Thymus (tissue), 11 donors: ENCODE measurements at regions not wholly inside any gene's neighbourhood (a gene's known extent, or its start where the extent isn't known, plus 50 kb on each side); places are given as distances from the start of the nearest gene placed in this dataset.

Experiments
- DNase-seq, 9 donors: peaks; one replicate each; pipeline ENCODE4 v3.0.0-alpha.2; 2013; ENCODE audit warnings: low spot score in 9 of 9, low read depth in 6 of 9, missing footprints in 1 of 9
- H3K27ac ChIP-seq, 2 donors: one replicate each; pipeline ENCODE4 v1.5.1; 2013; ENCODE audit warnings: control low read depth in 1 of 2, low read depth in 1 of 2, low read length in 1 of 2, mild to moderate bottlenecking in 1 of 2, moderate library complexity in 1 of 2
- H3K27me3 ChIP-seq, 2 donors: one replicate each; pipeline ENCODE4 v1.5.1; 2013; ENCODE audit warnings: low read length in 1 of 2; ENCODE audit not compliant: control insufficient read depth in 2 of 2, insufficient read depth in 1 of 2
- H3K36me3 ChIP-seq, 2 donors: one replicate each; pipeline ENCODE4 v1.5.1; 2013; ENCODE audit warnings: low read length in 1 of 2, mild to moderate bottlenecking in 1 of 2, moderate library complexity in 1 of 2; ENCODE audit not compliant: control insufficient read depth in 2 of 2, insufficient read depth in 2 of 2
- H3K4me1 ChIP-seq, 2 donors: one replicate each; pipeline ENCODE4 v1.5.1; 2013; ENCODE audit warnings: low read length in 2 of 2; ENCODE audit not compliant: control insufficient read depth in 2 of 2, insufficient read depth in 2 of 2
- H3K4me3 ChIP-seq, 2 donors: one replicate each; pipeline ENCODE4 v1.5.1; 2013; ENCODE audit warnings: low read length in 2 of 2, control low read depth in 1 of 2, mild to moderate bottlenecking in 1 of 2
- H3K9me3 ChIP-seq, 2 donors: one replicate each; pipeline ENCODE4 v1.5.1; 2013; ENCODE audit warnings: low read length in 1 of 2, mild to moderate bottlenecking in 1 of 2; ENCODE audit not compliant: control insufficient read depth in 2 of 2, insufficient read depth in 1 of 2
- WGBS: extraction: QIAGEN DNeasy Blood & Tissue Kit; methylation state at CpG from one replicate; pipeline ENCODE4 v1.1.7; 2013; 5-methylcytosine and 5-hydroxymethylcytosine counted together
- donor health status: healthy.

GRCh38 chr16:51697454-51697853 lies 546.4 kb upstream of the SALL1 start:
- H3K27ac ChIP-seq: no peak overlapping the region
- WGBS: 74% methylated on average over 2 of the region's 2 CpGs
- H3K4me3 ChIP-seq: no peak overlapping the region
- DNase-seq: no peak
- H3K27me3 ChIP-seq: no peaks in the 10 kb centered on the region
- H3K36me3 ChIP-seq: no peaks in the 10 kb centered on the region
- H3K4me1 ChIP-seq: no peaks in the 10 kb centered on the region
- no peaks in the 10 kb centered on the region for H3K9me3 ChIP-seq

- Histone ChIP-seq H3K27ac (no peak overlapping the region), H3K4me3 (no peak overlapping the region), H3K36me3 (no peaks in the 10 kb centered on the region), H3K27me3 (no peaks in the 10 kb centered on the region), H3K9me3 (no peaks in the 10 kb centered on the region), H3K4me1 (no peaks in the 10 kb centered on the region)
- WGBS: 66% methylated on average over 3 of the region's 3 CpGs
- no peak for DNase-seq
Observed at GRCh38 chr16:51696376-51696775, 545.3 kb upstream of the SALL1 start.

GRCh38 chr16:51691109-51691508 lies 540.0 kb upstream of the SALL1 start:
- no peaks in the 10 kb centered on the region for H3K36me3 ChIP-seq
- DNase-seq: no peak
- H3K9me3 ChIP-seq: no peaks in the 10 kb centered on the region
- H3K4me3 ChIP-seq: no peak overlapping the region
- H3K27ac ChIP-seq: no peak overlapping the region
- 95% methylated on average over 4 of the region's 4 CpGs for WGBS
- H3K4me1 ChIP-seq: no peaks in the 10 kb centered on the region
- no peaks in the 10 kb centered on the region for H3K27me3 ChIP-seq

- 92% methylated on average over 2 of the region's 2 CpGs for WGBS
- no peak for DNase-seq
- Histone ChIP-seq H3K9me3 (no peaks in the 10 kb centered on the region), H3K27ac (no peak overlapping the region), H3K27me3 (no peaks in the 10 kb centered on the region), H3K36me3 (no peaks in the 10 kb centered on the region), H3K4me3 (no peak overlapping the region), H3K4me1 (no peaks in the 10 kb centered on the region)
Observed at GRCh38 chr16:51685498-51685897, 534.4 kb upstream of the SALL1 start.

GRCh38 chr16:51683882-51684281 lies 532.8 kb upstream of the SALL1 start:
- Histone ChIP-seq H3K27ac (no peak overlapping the region), H3K4me3 (no peak overlapping the region), H3K27me3 (no peaks in the 10 kb centered on the region), H3K9me3 (no peaks in the 10 kb centered on the region), H3K36me3 (no peaks in the 10 kb centered on the region), H3K4me1 (no peaks in the 10 kb centered on the region)
- 38% methylated on average over 1 of the region's 1 CpG for WGBS
- no peak for DNase-seq

- H3K27me3 ChIP-seq: no peaks in the 10 kb centered on the region
- H3K4me3 ChIP-seq: no peak overlapping the region
- DNase-seq: no peak
- no peaks in the 10 kb centered on the region for H3K36me3 ChIP-seq
- H3K27ac ChIP-seq: no peak overlapping the region
- H3K4me1 ChIP-seq: no peaks in the 10 kb centered on the region
- WGBS: 52% methylated on average over 3 of the region's 3 CpGs
- no peaks in the 10 kb centered on the region for H3K9me3 ChIP-seq
Observed at GRCh38 chr16:51682905-51683304, 531.8 kb upstream of the SALL1 start.

GRCh38 chr16:51674615-51675014 lies 523.5 kb upstream of the SALL1 start:
- Histone ChIP-seq H3K4me1 (no peaks in the 10 kb centered on the region), H3K9me3 (peaks cover 0 to 1% of the 10 kb centered on the region in 2 donors), H3K27ac (no peak overlapping the region), H3K36me3 (no peaks in the 10 kb centered on the region), H3K27me3 (no peaks in the 10 kb centered on the region), H3K4me3 (no peak overlapping the region)
- no peak for DNase-seq
- 91% methylated on average over 4 of the region's 4 CpGs for WGBS

GRCh38 chr16:51670527-51670926 lies 519.5 kb upstream of the SALL1 start:
- H3K4me3 ChIP-seq: no peak overlapping the region
- H3K4me1 ChIP-seq: no peaks in the 10 kb centered on the region
- 93% methylated on average over 3 of the region's 3 CpGs for WGBS
- no peak for DNase-seq
- H3K27me3 ChIP-seq: no peaks in the 10 kb centered on the region
- no peaks in the 10 kb centered on the region for H3K36me3 ChIP-seq
- H3K27ac ChIP-seq: no peak overlapping the region
- H3K9me3 ChIP-seq: peaks cover 0 to 1% of the 10 kb centered on the region in 2 donors

GRCh38 chr16:51666821-51667220 lies 515.8 kb upstream of the SALL1 start:
- no peak overlapping the region for H3K27ac ChIP-seq
- no peaks in the 10 kb centered on the region for H3K36me3 ChIP-seq
- H3K9me3 ChIP-seq: no peaks in the 10 kb centered on the region
- H3K4me1 ChIP-seq: no peaks in the 10 kb centered on the region
- DNase-seq: no peak
- no peak overlapping the region for H3K4me3 ChIP-seq
- no peaks in the 10 kb centered on the region for H3K27me3 ChIP-seq
- 41% methylated on average over 6 of the region's 6 CpGs for WGBS

- Histone ChIP-seq H3K27me3 (no peaks in the 10 kb centered on the region), H3K4me3 (no peak overlapping the region), H3K9me3 (no peaks in the 10 kb centered on the region), H3K27ac (no peak overlapping the region), H3K4me1 (no peaks in the 10 kb centered on the region), H3K36me3 (no peaks in the 10 kb centered on the region)
- no peak for DNase-seq
- 66% methylated on average over 6 of the region's 6 CpGs for WGBS
Observed at GRCh38 chr16:51666074-51666473, 515.0 kb upstream of the SALL1 start.
